Cerebellar cortex (tissue), 1 donor: ENCODE measurements at regions not wholly inside any gene's neighbourhood (a gene's known extent, or its start where the extent isn't known, plus 50 kb on each side); places are given as distances from the start of the nearest gene placed in this dataset.
"Not testable (repeated sequence)": the region's sequence is repeated elsewhere in the genome, so short reads cannot be mapped to it uniquely, and the experiment has no call there.

Experiments used
- DNase-seq: peaks from one replicate; pipeline ENCODE4 v3.0.0-alpha.2; 2015; ENCODE audit warnings: low spot score

GRCh38 chr2:234695981-234696380 is 199.1 kb upstream of the ARL4C start:
- no peak for DNase-seq

GRCh38 chr2:234694244-234695013 is 197.5 kb upstream of the ARL4C start:
- no peak for DNase-seq

- not testable (repeated sequence) for DNase-seq
Observed at GRCh38 chr2:234693681-234694190, 196.9 kb upstream of the ARL4C start.

GRCh38 chr2:234693191-234693590 is 196.3 kb upstream of the ARL4C start:
- DNase-seq = not testable (repeated sequence)

GRCh38 chr2:234691968-234692955 is 195.4 kb upstream of the ARL4C start:
- DNase-seq = no peak

GRCh38 chr2:234691214-234691575 is 194.3 kb upstream of the ARL4C start:
- DNase-seq = no peak

- DNase-seq = no peak
Observed at GRCh38 chr2:234690569-234691213, 193.8 kb upstream of the ARL4C start.

GRCh38 chr2:234689911-234690379 is 193.1 kb upstream of the ARL4C start:
- DNase-seq = no peak

- no peak for DNase-seq
Observed at GRCh38 chr2:234687718-234688475, 191.0 kb upstream of the ARL4C start.

GRCh38 chr2:234686088-234686890 is 189.4 kb upstream of the ARL4C start:
- no peak for DNase-seq

- no peak for DNase-seq
Observed at GRCh38 chr2:234684466-234684865, 187.6 kb upstream of the ARL4C start.

GRCh38 chr2:234683950-234684349 is 187.1 kb upstream of the ARL4C start:
- DNase-seq = no peak

- DNase-seq = no peak
Observed at GRCh38 chr2:234682492-234683228, 185.8 kb upstream of the ARL4C start.

- no peak for DNase-seq
Observed at GRCh38 chr2:234680688-234681619, 184.1 kb upstream of the ARL4C start.

GRCh38 chr2:234679741-234680687 is 183.1 kb upstream of the ARL4C start:
- DNase-seq = no peak

GRCh38 chr2:234679301-234679740 is 182.4 kb upstream of the ARL4C start:
- DNase-seq = no peak

GRCh38 chr2:234678711-234679110 is 181.8 kb upstream of the ARL4C start:
- no peak for DNase-seq
